IMR-90 (cell line): ENCODE measurements at regions not wholly inside any gene's neighbourhood (a gene's known extent, or its start where the extent isn't known, plus 50 kb on each side); places are given as distances from the start of the nearest gene placed in this dataset.

Source experiments
- ATAC-seq: fragments of 200-7000 bp; cut with Tn5 transposase; 2 replicates; pipeline ENCODE4 v1.9.1; 2020; ENCODE audit warnings: low read depth, mild to moderate bottlenecking, moderate library complexity
- BruUV-seq: library from RNA; stranded (reverse); fragments of 400-500 nt; replicated peaks from 2 replicates; lab custom pipeline; 2021; lab: Mats Ljungman, UMichigan
- CTCF ChIA-PET: fragments of 300-600 bp; formaldehyde crosslinking; extraction: SDS; loops from one replicate; lab custom pipeline; 2021; ENCODE audit warnings: antibody characterized with exemption; lab: Yijun Ruan, JAX
- POLR2A ChIA-PET: fragments of 300-600 bp; sonication (Branson Sonifier 250); formaldehyde crosslinking; loops from one replicate; lab custom pipeline; 2022; ENCODE audit warnings: antibody characterized with exemption; ENCODE audit not compliant: unreplicated experiment; lab: Charles Lee
- DNase-seq: peaks from one replicate; pipeline ENCODE4 v3.0.0; 2013
- H2AFZ ChIP-seq: replicated peaks from 2 replicates; pipeline ENCODE3; 2013; ENCODE audit warnings: low read length, mild to moderate bottlenecking; ENCODE audit not compliant: poor library complexity
- H2AK5ac ChIP-seq: 2 replicates; pipeline ENCODE4 v1.6.1; 2013; ENCODE audit warnings: low read depth, low read length, inconsistent platforms
- H2AK9ac ChIP-seq: replicated peaks from 2 replicates; pipeline ENCODE3; 2013; ENCODE audit warnings: mild to moderate bottlenecking, low read depth, low read length, moderate library complexity; ENCODE audit not compliant: poor library complexity
- H2BK120ac ChIP-seq: 2 replicates; pipeline ENCODE4 v1.6.1; 2013; ENCODE audit warnings: low read depth, low read length, inconsistent platforms
- H2BK15ac ChIP-seq: 3 replicates; pipeline ENCODE4 v1.6.1; 2013; ENCODE audit warnings: low read depth, low read length, inconsistent platforms
- H2BK20ac ChIP-seq: 2 replicates; pipeline ENCODE4 v1.6.1; 2013; ENCODE audit warnings: low read depth, mild to moderate bottlenecking, inconsistent platforms, low read length, moderate library complexity
- H2BK5ac ChIP-seq: 2 replicates; pipeline ENCODE4 v1.6.1; 2013; ENCODE audit warnings: mild to moderate bottlenecking, low read depth, low read length, inconsistent platforms; ENCODE audit not compliant: poor library complexity, severe bottlenecking
- H3K14ac ChIP-seq: replicated peaks from 2 replicates; pipeline ENCODE4 v1.6.1; 2013; ENCODE audit warnings: low read depth, low read length, inconsistent platforms
- H3K18ac ChIP-seq: 2 replicates; pipeline ENCODE4 v1.6.1; 2013; ENCODE audit warnings: low read depth, low read length, control low read depth
- H3K23ac ChIP-seq: 2 replicates; pipeline ENCODE4 v1.6.1; 2013; ENCODE audit warnings: low read depth, low read length, inconsistent platforms
- H3K27ac ChIP-seq: 2 replicates; pipeline ENCODE4 v1.5.1; 2013; ENCODE audit warnings: mild to moderate bottlenecking, control low read depth, low read length; ENCODE audit not compliant: insufficient read depth
- H3K27me3 ChIP-seq: 2 replicates; pipeline ENCODE4 v1.6.1; 2013; ENCODE audit warnings: low read length; ENCODE audit not compliant: control insufficient read depth, insufficient read depth
- H3K36me3 ChIP-seq: 2 replicates; pipeline ENCODE4 v1.6.1; 2013; ENCODE audit warnings: low read length, mixed read lengths; ENCODE audit not compliant: control insufficient read depth, insufficient read depth
- H3K4ac ChIP-seq: 2 replicates; pipeline ENCODE4 v1.6.1; 2013; ENCODE audit warnings: low read depth, low read length, inconsistent platforms
- H3K4me1 ChIP-seq: 2 replicates; pipeline ENCODE4 v1.6.1; 2013; ENCODE audit warnings: low read length, mixed read lengths; ENCODE audit not compliant: control insufficient read depth, insufficient read depth
- H3K4me2 ChIP-seq: 2 replicates; pipeline ENCODE4 v1.6.1; 2013; ENCODE audit warnings: low read depth, mild to moderate bottlenecking, control low read depth, low read length, moderate library complexity
- H3K4me3 ChIP-seq: 2 replicates; pipeline ENCODE4 v1.5.1; 2013; ENCODE audit warnings: low read depth, mild to moderate bottlenecking, control low read depth, low read length, moderate library complexity; ENCODE audit not compliant: insufficient read depth
- H3K56ac ChIP-seq: 2 replicates; pipeline ENCODE4 v1.6.1; 2013; ENCODE audit warnings: low read length, inconsistent platforms; ENCODE audit not compliant: insufficient read depth; ENCODE audit errors: extremely low read depth
- H3K79me1 ChIP-seq, 2 experiments: 2 replicates each; pipeline ENCODE4 v1.6.1; 2013; ENCODE audit warnings: low read length in 2 of 2, inconsistent platforms in 1 of 2, low read depth in 1 of 2
- H3K9ac ChIP-seq: 2 replicates; pipeline ENCODE4 v1.6.1; 2013; ENCODE audit warnings: low read depth, low read length, control low read depth
- H3K9me1 ChIP-seq: 2 replicates; pipeline ENCODE4 v1.6.1; 2013; ENCODE audit warnings: low read length, inconsistent platforms; ENCODE audit not compliant: insufficient read depth
- H3K9me3 ChIP-seq: 2 replicates; pipeline ENCODE4 v1.6.1; 2013; ENCODE audit warnings: low read length; ENCODE audit not compliant: control insufficient read depth, insufficient read depth
- H4K20me1 ChIP-seq: 2 replicates; pipeline ENCODE4 v1.6.1; 2013; ENCODE audit warnings: low read length, inconsistent platforms; ENCODE audit not compliant: insufficient read depth
- H4K5ac ChIP-seq: 2 replicates; pipeline ENCODE4 v1.6.1; 2013; ENCODE audit warnings: mild to moderate bottlenecking, low read depth, low read length, control low read depth
- H4K8ac ChIP-seq, 2 experiments: 2 replicates each; pipeline ENCODE4 v1.6.1; 2013; ENCODE audit warnings: low read depth in 2 of 2, low read length in 2 of 2, control low read depth in 1 of 2, inconsistent platforms in 1 of 2
- H4K91ac ChIP-seq: 2 replicates; pipeline ENCODE4 v1.6.1; 2013; ENCODE audit warnings: low read depth, low read length, inconsistent platforms; ENCODE audit not compliant: insufficient read depth
- BHLHE40 ChIP-seq: fragments of 150-350 bp; IDR thresholded peaks from 2 replicates; pipeline ENCODE4 v1.6.1; 2016; ENCODE audit warnings: mild to moderate bottlenecking, low read depth, low read length
- CHD1 ChIP-seq: IDR thresholded peaks from 2 replicates; pipeline ENCODE4 v1.6.1; 2012; ENCODE audit warnings: low read depth, low read length, improper control_type of control experiment
- ELK1 ChIP-seq: fragments of 150-350 bp; IDR thresholded peaks from 2 replicates; pipeline ENCODE4 v1.6.1; 2016; ENCODE audit warnings: low read depth, mild to moderate bottlenecking, low read length, moderate library complexity, borderline replicate concordance
- MAFK ChIP-seq: IDR thresholded peaks from 2 replicates; pipeline ENCODE4 v1.6.1; 2012; ENCODE audit warnings: low read depth, low read length, improper control_type of control experiment
- MAZ ChIP-seq: IDR thresholded peaks from 2 replicates; pipeline ENCODE4 v1.6.1; 2012; ENCODE audit warnings: low read depth, mild to moderate bottlenecking, low read length, improper control_type of control experiment, moderate library complexity, borderline replicate concordance
- POLR2A ChIP-seq: IDR thresholded peaks from 2 replicates; pipeline ENCODE4 v1.6.1; 2012; ENCODE audit warnings: mild to moderate bottlenecking, low read depth, low read length
- RAD21 ChIP-seq: IDR thresholded peaks from 2 replicates; pipeline ENCODE4 v1.6.1; 2012; ENCODE audit warnings: low read length, improper control_type of control experiment
- RCOR1 ChIP-seq: IDR thresholded peaks from 2 replicates; pipeline ENCODE4 v1.6.1; 2012; ENCODE audit warnings: mild to moderate bottlenecking, low read length, improper control_type of control experiment; ENCODE audit not compliant: insufficient replicate concordance
- USF2 ChIP-seq: fragments of 150-350 bp; IDR thresholded peaks from 2 replicates; pipeline ENCODE4 v1.6.1; 2017; ENCODE audit warnings: mild to moderate bottlenecking, antibody characterized with exemption, low read length, low read depth
- WGBS, 2 experiments: methylation state at CpG; one replicate each; pipeline versions ENCODE4 v1.1.5 to v1.1.7; 2013; ENCODE audit warnings: missing lambda C conversion rate in 2 of 2; ENCODE audit not compliant: insufficient read length in 1 of 2; ENCODE audit errors: extremely low coverage in 2 of 2; 5-methylcytosine and 5-hydroxymethylcytosine counted together
- dilution Hi-C: fragments of 300-500 bp; cut with HindIII; formaldehyde crosslinking; loops from one replicate; pipeline ENCODE4 v1.14.3; 2018; ENCODE audit warnings: low sequenced_read_pairs; ENCODE audit not compliant: unreplicated experiment
- in situ Hi-C: fragments of 300-500 bp; cut with MboI; formaldehyde crosslinking; loops from 3 replicates; pipeline ENCODE4 v1.14.3; 2019; ENCODE audit warnings: low sequenced_read_pairs, inconsistent platforms, mixed read lengths
- intact Hi-C: fragments of 100-400 bp; cut with micrococcal nuclease; formaldehyde crosslinking; loops from 2 replicates; pipeline ENCODE4 v1.10.0; 2022

GRCh38 chr2:100764430-100764829 is 55.5 kb upstream of the NPAS2 start:
- in situ Hi-C loops (no loop called here), intact Hi-C loops (no loop called here), dilution Hi-C loops (no loop called here)
- H3K18ac ChIP-seq: no peak overlapping the region
- H4K91ac ChIP-seq: no peak overlapping the region
- WGBS, 2 experiments: 100% methylated on average over 1 of the region's 2 CpGs; no CpG with 5 or more reads in 1 of the 2 experiments
- no peak overlapping the region for H2BK20ac ChIP-seq
- H3K9me3 ChIP-seq: no peaks in the 10 kb centered on the region
- H2AFZ ChIP-seq: no peak overlapping the region
- H2AK9ac ChIP-seq: no peak overlapping the region
- ChIA-PET POLR2A (no interaction called here), CTCF (no interaction called here)
- H3K36me3 ChIP-seq: no peaks in the 10 kb centered on the region
- no peak overlapping the region for H2AK5ac ChIP-seq
- no peak overlapping the region for H4K5ac ChIP-seq
- H3K79me1 ChIP-seq: no peaks in the 10 kb centered on the region
- H3K4me3 ChIP-seq: no peak overlapping the region
- no peak overlapping the region for H3K9ac ChIP-seq
- ATAC-seq: no peak
- H4K8ac ChIP-seq: no peak overlapping the region
- DNase-seq: no peak
- no peaks in the 10 kb centered on the region for H3K27me3 ChIP-seq
- no peak overlapping the region for H3K4ac ChIP-seq
- H3K4me2 ChIP-seq: no peak overlapping the region
- peaks cover 15% of the 10 kb centered on the region for H3K9me1 ChIP-seq
- no peak overlapping the region for H3K14ac ChIP-seq
- H3K23ac ChIP-seq: no peak overlapping the region
- no peak overlapping the region for H2BK5ac ChIP-seq
- H2BK120ac ChIP-seq: no peak overlapping the region
- no peak overlapping the region for H3K56ac ChIP-seq
- peaks cover 15% of the 10 kb centered on the region for H3K4me1 ChIP-seq
- BruUV-seq: no TSS peak
- H3K27ac ChIP-seq: no peak overlapping the region
- H4K20me1 ChIP-seq: no peaks in the 10 kb centered on the region
- no peak overlapping the region for H2BK15ac ChIP-seq
- TF ChIP-seq MAZ: no peak
- TF ChIP-seq RAD21: no peak
- TF ChIP-seq POLR2A: no peak
- no peak for TF ChIP-seq CHD1
- TF ChIP-seq RCOR1: no peak
- no peak for TF ChIP-seq MAFK
- no peak for TF ChIP-seq USF2
- no peak for TF ChIP-seq BHLHE40
- no peak for TF ChIP-seq ELK1
